ENCODE measurements at regions not wholly inside any gene's neighbourhood (a gene's known extent, or its start where the extent isn't known, plus 50 kb on each side); places are given as distances from the start of the nearest gene placed in this dataset.

GRCh38 chr6:33949111-33949510 is 145.3 kb upstream of the MLN start:
- FAIRE-seq (no peak), DNase-seq (peak in 1 of 5 donors; percentile 39)
- no peaks in the 10 kb centered on the region for H3K36me3 ChIP-seq (ENCODE audit: control insufficient read depth in 2 of 3, insufficient read depth in 3 of 3, low read length in 3 of 3)
- no peak overlapping the region for H3K9ac ChIP-seq (ENCODE audit: low read length in 3 of 3)
- TF ChIP-seq CTCF (IDR thresholded peaks at IDR 0.05; ENCODE audit: borderline replicate concordance, extremely low read depth, insufficient read depth), result no peak
- intact Hi-C loops (cut with DNase I), result no loop called here
- H3K4me3 ChIP-seq (ENCODE audit: low read length in 3 of 3), result no peak overlapping the region
- no peaks in the 10 kb centered on the region for H3K27me3 ChIP-seq (ENCODE audit: control insufficient read depth, insufficient read depth, low read length)
- H3K9me3 ChIP-seq (ENCODE audit: control insufficient read depth in 2 of 3, insufficient read depth in 1 of 3, low read length in 3 of 3), result no peaks in the 10 kb centered on the region
- no peaks in the 10 kb centered on the region for H3K4me1 ChIP-seq (ENCODE audit: control insufficient read depth in 2 of 3, insufficient read depth in 2 of 3, low read depth in 1 of 3, low read length in 3 of 3)
- H3K27ac ChIP-seq (ENCODE audit: low read depth in 2 of 2, low read length in 2 of 2), result no peak overlapping the region

DNA sequence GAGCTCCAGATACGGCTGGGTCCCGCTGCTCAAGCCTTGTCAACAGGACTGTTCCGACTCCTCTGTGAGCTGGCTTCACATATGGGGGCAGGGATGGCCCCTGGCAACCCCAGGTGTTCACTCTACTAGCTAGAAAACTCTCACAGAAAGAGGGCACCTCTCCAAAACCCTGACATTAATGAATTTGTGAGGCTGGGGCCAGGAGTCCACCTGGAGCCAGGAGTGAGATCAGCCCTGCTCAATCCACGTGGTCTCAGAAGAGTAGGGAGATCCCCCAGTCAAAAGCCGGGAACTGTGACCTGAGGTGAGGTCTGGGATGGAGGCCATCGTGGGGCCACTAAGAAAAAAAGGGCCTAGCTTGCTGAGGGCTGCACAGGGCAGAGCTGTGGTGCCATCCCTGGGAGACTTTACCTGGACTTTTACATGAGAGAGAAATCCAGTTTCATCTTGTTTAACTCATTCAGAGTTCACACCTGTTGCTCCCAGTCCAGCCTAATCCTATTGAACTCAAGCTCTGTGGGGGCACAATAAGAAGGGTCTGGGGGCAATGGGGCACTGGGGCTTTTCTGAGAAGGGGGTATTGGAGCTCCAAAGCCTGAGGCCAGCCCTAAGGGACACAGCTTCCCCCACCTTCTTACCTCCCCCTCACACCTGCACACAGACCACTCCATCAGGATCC is 144.3 kb upstream of the MLN start:
- H3K36me3 ChIP-seq (ENCODE audit: control insufficient read depth in 2 of 3, insufficient read depth in 3 of 3, low read length in 3 of 3), result no peaks in the 10 kb centered on the region

GRCh38 chr6:33947047-33947446 is 143.2 kb upstream of the MLN start:
- intact Hi-C loops (cut with DNase I), result no loop called here
- H3K9me3 ChIP-seq (ENCODE audit: control insufficient read depth in 2 of 3, insufficient read depth in 1 of 3, low read length in 3 of 3), result no peaks in the 10 kb centered on the region
- FAIRE-seq (no peak), DNase-seq (peak in 1 of 5 donors; percentile 48)
- no peaks in the 10 kb centered on the region for H3K36me3 ChIP-seq (ENCODE audit: control insufficient read depth in 2 of 3, insufficient read depth in 3 of 3, low read length in 3 of 3)
- H3K4me3 ChIP-seq (ENCODE audit: low read length in 3 of 3), result no peak overlapping the region
- no peaks in the 10 kb centered on the region for H3K4me1 ChIP-seq (ENCODE audit: control insufficient read depth in 2 of 3, insufficient read depth in 2 of 3, low read depth in 1 of 3, low read length in 3 of 3)
- no peak overlapping the region for H3K27ac ChIP-seq (ENCODE audit: low read depth in 2 of 2, low read length in 2 of 2)
- H3K27me3 ChIP-seq (ENCODE audit: control insufficient read depth, insufficient read depth, low read length), result no peaks in the 10 kb centered on the region
- no peak for TF ChIP-seq CTCF (IDR thresholded peaks at IDR 0.05; ENCODE audit: borderline replicate concordance, extremely low read depth, insufficient read depth)
- no peak overlapping the region for H3K9ac ChIP-seq (ENCODE audit: low read length in 3 of 3)

More for the DNA sequence above, 144.3 kb upstream of the MLN start:
- H3K4me1 ChIP-seq (ENCODE audit: control insufficient read depth in 2 of 3, insufficient read depth in 2 of 3, low read depth in 1 of 3, low read length in 3 of 3), result no peaks in the 10 kb centered on the region
- no peak overlapping the region for H3K4me3 ChIP-seq (ENCODE audit: low read length in 3 of 3)
- no peak for TF ChIP-seq CTCF (IDR thresholded peaks at IDR 0.05; ENCODE audit: borderline replicate concordance, extremely low read depth, insufficient read depth)
- no peak overlapping the region for H3K27ac ChIP-seq (ENCODE audit: low read depth in 2 of 2, low read length in 2 of 2)
- no peak overlapping the region for H3K9ac ChIP-seq (ENCODE audit: low read length in 3 of 3)
- DNase-seq (peak in 1 of 5 donors; percentile 22), FAIRE-seq (no peak)
- H3K27me3 ChIP-seq (ENCODE audit: control insufficient read depth, insufficient read depth, low read length), result no peaks in the 10 kb centered on the region
- no peaks in the 10 kb centered on the region for H3K9me3 ChIP-seq (ENCODE audit: control insufficient read depth in 2 of 3, insufficient read depth in 1 of 3, low read length in 3 of 3)
- intact Hi-C loops (cut with DNase I), result no loop called here

GRCh38 chr6:33945931-33946330 is 142.1 kb upstream of the MLN start:
- Histone ChIP-seq H3K4me1 (ENCODE audit: control insufficient read depth in 2 of 3, insufficient read depth in 2 of 3, low read depth in 1 of 3, low read length in 3 of 3) (no peaks in the 10 kb centered on the region), H3K9me3 (ENCODE audit: control insufficient read depth in 2 of 3, insufficient read depth in 1 of 3, low read length in 3 of 3) (no peaks in the 10 kb centered on the region), H3K27ac (ENCODE audit: low read depth in 2 of 2, low read length in 2 of 2) (no peak overlapping the region), H3K4me3 (ENCODE audit: low read length in 3 of 3) (no peak overlapping the region), H3K9ac (ENCODE audit: low read length in 3 of 3) (no peak overlapping the region), H3K27me3 (ENCODE audit: control insufficient read depth, insufficient read depth, low read length) (no peaks in the 10 kb centered on the region), H3K36me3 (ENCODE audit: control insufficient read depth in 2 of 3, insufficient read depth in 3 of 3, low read length in 3 of 3) (no peaks in the 10 kb centered on the region)
- FAIRE-seq (no peak), DNase-seq (no peak)
- no peak for TF ChIP-seq CTCF (IDR thresholded peaks at IDR 0.05; ENCODE audit: borderline replicate concordance, extremely low read depth, insufficient read depth)
- intact Hi-C loops (cut with DNase I), result no loop called here

All from kidney (tissue), 13 donors.